Naive B cell (primary cell): ENCODE measurements at regions not wholly inside any gene's neighbourhood (a gene's known extent, or its start where the extent isn't known, plus 50 kb on each side); places are given as distances from the start of the nearest gene placed in this dataset.
A peak's percentile ranks its signal among the peaks of the same experiment; 100 is the strongest.

Source experiments
- ATAC-seq, 2 donors: fragments of 150-1000 bp; cut with Tn5 transposase; 2 replicates each; pipeline ENCODE4 v1.10.0; 2021; ENCODE audit warnings: low read depth in 2 of 2, mild to moderate bottlenecking in 2 of 2, moderate library complexity in 2 of 2
- DNase-seq: peaks from one replicate; pipeline ENCODE4 v3.0.0; 2022
- H3K27ac Mint-ChIP-seq, 6 donors: one replicate each; pipeline ENCODE4 v1.8.0; 2020 to 2022; ENCODE audit warnings: mild to moderate bottlenecking in 6 of 6, mixed read lengths in 6 of 6, moderate library complexity in 5 of 6, inconsistent platforms in 2 of 6
- H3K27me3 Mint-ChIP-seq, 3 donors: one replicate each; pipeline ENCODE4 v1.8.0; 2021 to 2022; ENCODE audit warnings: mixed read lengths in 3 of 3, mild to moderate bottlenecking in 1 of 3
- H3K36me3 Mint-ChIP-seq, 2 donors: one replicate each; pipeline ENCODE4 v1.8.0; 2020 to 2022; ENCODE audit warnings: mixed read lengths in 2 of 2, inconsistent platforms in 1 of 2, mild to moderate bottlenecking in 1 of 2
- H3K4me1 Mint-ChIP-seq, 3 donors: one replicate each; pipeline ENCODE4 v1.8.0; 2020 to 2022; ENCODE audit warnings: mixed read lengths in 3 of 3, inconsistent platforms in 1 of 3, mild to moderate bottlenecking in 1 of 3, moderate library complexity in 1 of 3
- H3K4me3 Mint-ChIP-seq, 8 donors: one replicate each; pipeline ENCODE4 v1.8.0; 2020 to 2022; ENCODE audit warnings: mild to moderate bottlenecking in 8 of 8, mixed read lengths in 8 of 8, moderate library complexity in 8 of 8, inconsistent platforms in 2 of 8
- H3K9me3 Mint-ChIP-seq, 7 donors: one replicate each; pipeline ENCODE4 v1.8.0; 2020 to 2022; ENCODE audit warnings: mixed read lengths in 7 of 7, mild to moderate bottlenecking in 5 of 7, inconsistent platforms in 2 of 7, moderate library complexity in 1 of 7

DNA sequence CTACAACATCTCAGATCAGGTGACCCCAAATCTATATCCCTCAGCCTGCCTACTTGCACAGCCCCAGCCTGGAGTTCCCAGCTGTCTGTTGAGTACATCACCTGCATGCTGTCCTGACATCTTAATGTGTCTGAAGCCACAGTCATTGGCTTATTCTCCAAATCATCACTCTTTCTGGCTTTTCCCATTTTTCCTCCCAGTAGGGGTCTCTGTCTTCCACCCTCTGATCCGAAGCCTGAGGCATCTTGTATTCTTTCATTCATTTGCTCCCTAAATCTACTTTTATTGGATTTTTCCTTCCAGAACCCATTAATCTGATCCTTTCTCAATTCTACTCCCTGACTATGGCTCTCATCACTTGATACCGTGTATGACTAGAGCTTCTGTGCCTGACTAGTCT, 332.9 kb upstream of the DCC start:
- DNase-seq (no peak), ATAC-seq (no peak)
- no peaks in the 10 kb centered on the region for H3K27me3 Mint-ChIP-seq
- peaks cover 0 to 3% (median 0%) of the 10 kb centered on the region in 7 donors for H3K9me3 Mint-ChIP-seq
- no peak overlapping the region for H3K4me3 Mint-ChIP-seq
- no peaks in the 10 kb centered on the region for H3K36me3 Mint-ChIP-seq
- peak overlapping the region in 1 of 6 donors; percentile 18 for H3K27ac Mint-ChIP-seq
- no peaks in the 10 kb centered on the region for H3K4me1 Mint-ChIP-seq

DNA sequence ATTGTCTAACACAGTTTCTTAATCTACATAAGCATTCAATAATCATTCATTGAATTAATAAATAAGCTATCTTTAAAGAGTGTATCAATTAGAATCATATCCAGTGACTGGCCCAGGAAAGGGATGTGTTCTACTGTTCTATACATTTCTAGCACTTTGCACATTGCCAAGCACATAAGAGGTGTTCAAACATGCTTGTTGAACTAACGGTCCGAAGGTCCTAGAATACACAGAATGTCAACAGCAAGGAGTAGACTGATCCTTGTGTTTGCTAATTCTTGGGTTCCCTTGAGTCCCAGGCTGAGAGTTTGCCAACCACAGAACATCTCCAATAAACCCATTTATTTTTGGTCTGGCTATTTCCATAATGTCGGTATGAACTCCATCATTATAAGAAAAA, 331.7 kb upstream of the DCC start:
- DNase-seq (no peak), ATAC-seq (no peak)
- no peaks in the 10 kb centered on the region for H3K36me3 Mint-ChIP-seq

GRCh38 chr18:52008736-52009135, 331.3 kb upstream of the DCC start:
- H3K36me3 Mint-ChIP-seq: no peaks in the 10 kb centered on the region
- DNase-seq (no peak), ATAC-seq (no peak)
- H3K4me3 Mint-ChIP-seq: peak overlapping the region in 1 of 8 donors; percentile 17
- no peaks in the 10 kb centered on the region for H3K4me1 Mint-ChIP-seq
- peaks cover 0 to 3% (median 0%) of the 10 kb centered on the region in 7 donors for H3K9me3 Mint-ChIP-seq
- H3K27ac Mint-ChIP-seq: no peak overlapping the region
- H3K27me3 Mint-ChIP-seq: no peaks in the 10 kb centered on the region

More for the DNA sequence above, 331.7 kb upstream of the DCC start:
- Mint-ChIP-seq H3K4me3 (no peak overlapping the region), H3K27ac (no peak overlapping the region), H3K9me3 (peaks cover 0 to 3% (median 0%) of the 10 kb centered on the region in 7 donors), H3K4me1 (no peaks in the 10 kb centered on the region), H3K27me3 (no peaks in the 10 kb centered on the region)

DNA sequence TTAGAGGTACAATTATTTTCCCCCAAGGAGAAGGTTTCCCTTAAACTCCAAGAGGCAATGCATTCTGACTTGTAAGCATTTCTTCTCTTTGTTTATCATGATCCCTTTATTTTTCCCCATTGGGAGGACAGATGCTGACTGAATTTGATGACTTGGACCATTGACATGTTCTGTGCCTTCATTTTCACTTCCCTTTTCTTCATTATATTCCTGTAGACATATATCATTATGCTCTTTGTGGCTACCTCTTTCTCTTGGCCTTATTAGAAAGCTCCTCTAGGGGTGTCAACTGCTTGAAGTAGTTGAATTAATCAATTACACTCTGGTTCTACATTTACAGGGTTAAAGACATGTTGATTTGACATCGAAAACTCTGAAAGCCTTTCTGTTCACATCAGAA, 330.0 kb upstream of the DCC start:
- Mint-ChIP-seq H3K4me1 (no peaks in the 10 kb centered on the region), H3K9me3 (peaks cover 0 to 3% (median 0%) of the 10 kb centered on the region in 7 donors), H3K27me3 (no peaks in the 10 kb centered on the region), H3K36me3 (no peaks in the 10 kb centered on the region), H3K27ac (no peak overlapping the region), H3K4me3 (no peak overlapping the region)
- no peak for DNase-seq
- no peak for ATAC-seq

- no peak for DNase-seq
- H3K4me1 Mint-ChIP-seq: no peaks in the 10 kb centered on the region
- H3K9me3 Mint-ChIP-seq: peaks cover 0 to 5% (median 0%) of the 10 kb centered on the region in 7 donors
- H3K36me3 Mint-ChIP-seq: no peaks in the 10 kb centered on the region
- no peak overlapping the region for H3K4me3 Mint-ChIP-seq
- no peaks in the 10 kb centered on the region for H3K27me3 Mint-ChIP-seq
- no peak for ATAC-seq
- no peak overlapping the region for H3K27ac Mint-ChIP-seq
Observed at GRCh38 chr18:52045946-52046675, 293.9 kb upstream of the DCC start.

DNA sequence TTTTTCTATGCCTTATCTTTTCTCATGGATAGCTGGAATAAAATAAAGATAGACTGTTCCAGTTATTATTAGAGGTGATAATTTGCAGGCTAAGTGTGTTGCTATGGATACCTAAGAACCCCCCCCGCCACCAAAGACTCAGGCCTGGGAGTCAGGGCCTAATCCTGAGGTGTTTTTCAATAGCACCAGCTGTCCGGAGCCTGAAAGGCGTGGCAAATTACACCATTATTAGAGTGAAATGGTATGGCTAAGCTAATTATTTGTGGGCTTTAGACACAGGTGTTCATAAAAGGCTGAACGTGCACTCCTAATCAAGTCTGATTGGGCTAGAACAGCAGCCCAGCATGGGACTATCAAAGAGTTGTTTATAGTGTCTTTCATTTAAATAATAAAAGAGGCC, 293.2 kb upstream of the DCC start:
- Mint-ChIP-seq H3K27ac (no peak overlapping the region), H3K9me3 (peaks cover 0 to 3% (median 0%) of the 10 kb centered on the region in 7 donors), H3K4me3 (no peak overlapping the region), H3K4me1 (no peaks in the 10 kb centered on the region), H3K36me3 (no peaks in the 10 kb centered on the region), H3K27me3 (no peaks in the 10 kb centered on the region)
- no peak for DNase-seq
- no peak for ATAC-seq

DNA sequence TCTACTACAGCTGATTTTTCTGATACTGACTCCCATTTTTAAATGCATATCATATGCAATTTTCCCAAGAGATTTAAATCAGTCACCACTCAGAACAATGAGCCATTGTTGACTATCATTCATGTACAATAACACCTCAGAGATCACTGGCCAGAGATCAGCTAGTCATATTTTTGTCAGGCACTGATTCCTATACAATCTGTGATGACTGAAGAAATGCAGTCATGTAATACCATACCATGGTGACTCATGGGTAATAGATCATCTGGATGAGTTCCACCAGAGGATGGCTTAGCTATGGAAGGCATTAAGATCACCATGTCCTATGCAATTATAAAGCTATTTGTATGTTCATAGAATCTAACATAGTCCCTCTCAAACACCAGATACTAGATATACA, 285.7 kb upstream of the DCC start:
- Mint-ChIP-seq H3K27me3 (no peaks in the 10 kb centered on the region), H3K36me3 (no peaks in the 10 kb centered on the region), H3K4me1 (no peaks in the 10 kb centered on the region), H3K4me3 (no peak overlapping the region), H3K27ac (no peak overlapping the region), H3K9me3 (peaks cover 0 to 22% (median 5%) of the 10 kb centered on the region in 7 donors)
- DNase-seq (no peak), ATAC-seq (no peak)

DNA sequence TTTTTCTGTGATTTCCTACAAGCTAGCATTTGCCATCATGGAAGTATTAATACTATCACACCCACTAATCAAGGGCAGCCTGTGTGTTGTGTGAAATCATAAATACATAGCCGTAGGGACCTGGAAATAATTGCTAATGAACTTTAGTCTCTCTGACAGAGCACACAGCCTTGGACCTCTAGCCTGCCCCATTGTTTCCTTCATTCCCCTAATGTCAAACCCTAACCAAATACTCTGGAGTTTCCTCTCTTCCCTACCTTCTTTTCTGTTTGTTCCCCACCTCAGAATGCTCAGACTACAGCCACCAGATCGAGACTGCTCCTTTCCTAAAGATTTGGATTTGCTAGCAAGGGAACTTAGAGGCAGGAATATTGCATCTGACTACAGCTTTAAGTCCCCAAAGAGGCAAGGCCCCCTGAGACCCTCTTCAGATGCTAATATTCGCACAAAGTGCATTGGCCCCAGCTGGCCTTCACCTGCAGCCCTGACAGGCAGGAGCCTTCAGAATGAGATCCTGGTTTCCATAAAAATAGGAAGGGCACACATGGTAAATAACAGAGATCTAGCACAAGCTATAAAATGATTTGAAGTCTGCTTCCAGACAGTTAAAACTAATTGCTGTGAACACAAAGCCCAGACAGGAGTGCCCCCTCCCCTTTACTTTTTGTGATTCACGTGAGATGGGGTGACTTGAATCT, 279.2 kb upstream of the DCC start:
- ATAC-seq: no peak

DNA sequence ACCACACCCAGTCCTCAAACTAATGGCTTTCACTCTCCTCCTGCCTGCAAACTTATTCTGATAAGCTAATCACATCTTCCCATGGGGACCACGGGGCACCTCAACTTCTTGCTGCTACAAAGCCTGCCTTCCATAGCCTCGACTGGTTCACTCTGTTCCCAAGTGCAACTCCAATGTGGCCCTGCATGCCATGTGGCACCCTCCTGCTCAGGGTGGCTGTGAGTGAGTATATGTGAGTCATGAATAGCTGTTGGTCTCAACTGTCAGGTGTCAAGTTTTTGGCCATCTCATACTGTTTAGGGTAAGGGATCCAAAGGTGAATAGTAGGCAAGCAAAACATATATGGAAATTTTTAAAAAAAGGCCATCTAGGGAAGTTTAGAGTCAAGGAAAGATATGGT, 276.1 kb upstream of the DCC start:
- no peak for DNase-seq
- Mint-ChIP-seq H3K36me3 (no peaks in the 10 kb centered on the region), H3K4me1 (no peaks in the 10 kb centered on the region), H3K4me3 (no peak overlapping the region), H3K9me3 (peaks cover 0 to 31% (median 16%) of the 10 kb centered on the region in 7 donors), H3K27me3 (no peaks in the 10 kb centered on the region), H3K27ac (no peak overlapping the region)
- ATAC-seq: no peak

More for the DNA sequence above, 279.2 kb upstream of the DCC start:
- peaks cover 0 to 13% (median 3%) of the 10 kb centered on the region in 7 donors for H3K9me3 Mint-ChIP-seq
- DNase-seq: no peak
- no peaks in the 10 kb centered on the region for H3K36me3 Mint-ChIP-seq
- H3K4me3 Mint-ChIP-seq: no peak overlapping the region
- H3K27me3 Mint-ChIP-seq: no peaks in the 10 kb centered on the region
- no peaks in the 10 kb centered on the region for H3K4me1 Mint-ChIP-seq
- H3K27ac Mint-ChIP-seq: no peak overlapping the region

DNA sequence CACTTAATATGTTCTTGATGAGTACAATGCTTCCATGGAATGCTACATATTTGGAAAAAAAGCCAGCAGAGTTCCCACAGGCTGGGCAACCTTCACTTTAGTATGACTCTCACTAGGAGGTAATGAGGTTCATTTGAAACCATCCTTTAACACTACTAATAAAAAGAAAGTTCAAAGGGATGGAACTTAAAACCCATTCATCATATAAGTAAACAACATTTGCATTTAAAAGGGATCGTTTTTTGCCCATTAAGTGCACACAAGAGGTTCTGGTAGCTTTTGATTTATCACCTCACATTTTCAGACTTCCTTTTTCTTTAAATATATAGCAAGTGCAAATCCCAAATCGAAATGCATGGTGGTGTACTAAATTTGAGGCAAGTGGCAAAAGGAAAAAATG, 270.8 kb upstream of the DCC start:
- DNase-seq: no peak
- H3K36me3 Mint-ChIP-seq: no peaks in the 10 kb centered on the region
- no peak overlapping the region for H3K27ac Mint-ChIP-seq
- ATAC-seq: no peak
- H3K27me3 Mint-ChIP-seq: no peaks in the 10 kb centered on the region
- H3K4me1 Mint-ChIP-seq: no peaks in the 10 kb centered on the region
- H3K4me3 Mint-ChIP-seq: no peak overlapping the region
- peaks cover 4 to 32% (median 15%) of the 10 kb centered on the region in 7 donors for H3K9me3 Mint-ChIP-seq

DNA sequence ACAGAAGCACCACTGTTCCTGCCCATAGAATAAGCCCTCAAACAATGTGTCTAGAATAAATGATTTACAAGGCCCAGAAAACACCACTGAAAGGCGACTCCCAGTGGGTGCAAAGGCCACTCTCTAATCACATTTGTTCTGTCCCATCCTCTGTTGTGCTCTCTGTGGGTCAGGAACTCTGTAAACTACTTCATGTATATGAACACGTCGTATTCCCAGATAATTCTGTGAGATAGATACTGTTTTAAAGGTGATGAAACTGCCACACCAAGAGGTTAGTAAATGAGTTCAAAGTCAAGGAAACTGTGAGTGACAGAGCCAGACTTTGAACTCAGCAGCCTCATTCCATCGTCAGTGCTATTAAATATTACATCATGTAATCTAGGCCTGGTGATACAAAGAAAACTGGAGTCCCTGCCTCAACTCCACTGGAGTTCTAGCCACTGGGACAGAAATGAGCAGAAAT, 269.7 kb upstream of the DCC start:
- Mint-ChIP-seq H3K36me3 (no peaks in the 10 kb centered on the region), H3K4me1 (no peaks in the 10 kb centered on the region), H3K4me3 (no peak overlapping the region), H3K27me3 (no peaks in the 10 kb centered on the region), H3K27ac (no peak overlapping the region), H3K9me3 (peaks cover 4 to 30% (median 13%) of the 10 kb centered on the region in 7 donors)
- DNase-seq (no peak), ATAC-seq (no peak)

- no peaks in the 10 kb centered on the region for H3K27me3 Mint-ChIP-seq
- DNase-seq (no peak), ATAC-seq (no peak)
- H3K4me1 Mint-ChIP-seq: no peaks in the 10 kb centered on the region
- H3K27ac Mint-ChIP-seq: no peak overlapping the region
- no peaks in the 10 kb centered on the region for H3K36me3 Mint-ChIP-seq
- H3K4me3 Mint-ChIP-seq: no peak overlapping the region
- H3K9me3 Mint-ChIP-seq: peaks cover 0 to 6% (median 2%) of the 10 kb centered on the region in 7 donors
Observed at GRCh38 chr18:52077251-52077983, 262.6 kb upstream of the DCC start.

DNA sequence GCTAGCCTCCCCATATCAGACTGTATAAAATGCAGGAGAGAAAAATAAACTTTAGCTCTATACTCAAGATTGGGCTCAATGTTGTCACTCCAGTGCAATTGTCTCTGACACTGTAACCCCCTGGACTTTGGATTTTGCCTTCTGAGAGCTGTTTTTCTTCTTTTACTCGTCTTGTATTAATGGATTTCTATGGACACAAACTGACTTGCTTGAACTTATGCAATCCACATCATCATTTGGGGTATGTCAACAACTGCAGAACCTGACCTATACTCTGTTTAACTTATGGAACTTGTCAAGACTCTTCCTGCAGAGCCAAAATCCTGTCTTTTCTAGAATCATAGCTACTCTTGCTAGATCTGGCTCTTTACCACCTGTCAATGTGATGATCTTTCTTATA, 257.8 kb upstream of the DCC start:
- H3K36me3 Mint-ChIP-seq: no peaks in the 10 kb centered on the region
- no peak for ATAC-seq
- no peak overlapping the region for H3K27ac Mint-ChIP-seq
- H3K4me3 Mint-ChIP-seq: no peak overlapping the region
- DNase-seq: no peak
- H3K9me3 Mint-ChIP-seq: peaks cover 0 to 5% (median 2%) of the 10 kb centered on the region in 7 donors
- H3K4me1 Mint-ChIP-seq: no peaks in the 10 kb centered on the region
- H3K27me3 Mint-ChIP-seq: no peaks in the 10 kb centered on the region

DNA sequence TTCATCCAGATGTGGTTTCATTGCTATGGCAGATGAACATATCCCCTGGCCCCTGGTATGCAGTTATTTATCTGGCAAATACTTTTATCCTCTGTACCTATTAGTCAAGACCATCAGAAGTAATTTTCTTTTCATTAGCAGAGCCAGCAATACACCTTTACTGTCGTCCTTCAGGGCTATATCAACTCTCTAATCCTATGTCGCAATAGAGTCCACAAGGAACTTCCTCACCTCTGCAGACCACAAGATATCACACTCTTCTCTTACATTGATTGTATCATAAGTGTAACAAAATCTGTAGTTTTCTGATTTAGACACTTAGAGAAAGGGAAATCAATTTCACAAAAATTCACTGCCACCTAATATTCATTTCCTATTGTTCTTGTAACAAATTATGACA, 252.9 kb upstream of the DCC start:
- H3K27ac Mint-ChIP-seq: no peak overlapping the region
- H3K9me3 Mint-ChIP-seq: peaks cover 0 to 5% (median 2%) of the 10 kb centered on the region in 7 donors
- H3K27me3 Mint-ChIP-seq: no peaks in the 10 kb centered on the region
- no peak for ATAC-seq
- H3K36me3 Mint-ChIP-seq: no peaks in the 10 kb centered on the region
- no peak for DNase-seq
- no peak overlapping the region for H3K4me3 Mint-ChIP-seq
- H3K4me1 Mint-ChIP-seq: no peaks in the 10 kb centered on the region
